Activated CD8-positive, alpha-beta T cell treated with anti-CD3 and anti-CD28 coated beads for 36 hours (primary cell): ENCODE measurements at regions not wholly inside any gene's neighbourhood (a gene's known extent, or its start where the extent isn't known, plus 50 kb on each side); places are given as distances from the start of the nearest gene placed in this dataset.

Experiments used
- ATAC-seq: fragments of 200-7000 bp; cut with Tn5 transposase; one replicate; pipeline ENCODE4 v1.10.0; 2021; ENCODE audit warnings: mild to moderate bottlenecking, moderate library complexity
- CTCF ChIA-PET: fragments of 350-600 bp; sonication (Branson Sonifier 250); formaldehyde crosslinking; loops from one replicate; lab custom pipeline; 2021; ENCODE audit warnings: antibody characterized with exemption; lab: Charles Lee
- POLR2A ChIA-PET: fragments of 350-600 bp; sonication (Branson Sonifier 250); formaldehyde crosslinking; loops from one replicate; lab custom pipeline; 2021; ENCODE audit warnings: antibody characterized with exemption; lab: Charles Lee
- DNase-seq: peaks from one replicate; pipeline ENCODE4 v3.0.0-alpha.2; 2020
- H3K27ac Mint-ChIP-seq: one replicate; pipeline ENCODE4 v1.8.0; 2021; ENCODE audit warnings: mild to moderate bottlenecking, mixed read lengths
- H3K27me3 Mint-ChIP-seq: one replicate; pipeline ENCODE4 v1.8.0; 2021; ENCODE audit warnings: mixed read lengths
- H3K36me3 Mint-ChIP-seq: one replicate; pipeline ENCODE4 v1.8.0; 2021; ENCODE audit warnings: low read depth, mixed read lengths
- H3K4me1 Mint-ChIP-seq: one replicate; pipeline ENCODE4 v1.8.0; 2021; ENCODE audit warnings: low read depth, mixed read lengths
- H3K4me3 Mint-ChIP-seq: one replicate; pipeline ENCODE4 v1.8.0; 2021; ENCODE audit warnings: mild to moderate bottlenecking, moderate library complexity, mixed read lengths
- H3K9me3 Mint-ChIP-seq: one replicate; pipeline ENCODE4 v1.8.0; 2021; ENCODE audit warnings: mixed read lengths
- CTCF ChIP-seq: fragments of 200-600 bp; IDR thresholded peaks from one replicate; pipeline ENCODE4 v1.8.0; 2022; ENCODE audit warnings: antibody characterized with exemption, mild to moderate bottlenecking
- intact Hi-C: fragments of 100-400 bp; cut with micrococcal nuclease; formaldehyde crosslinking; loops from one replicate; pipeline ENCODE4 v1.10.0; 2022

- Mint-ChIP-seq H3K27ac (no peak overlapping the region), H3K4me3 (no peak overlapping the region), H3K9me3 (no peaks in the 10 kb centered on the region), H3K36me3 (no peaks in the 10 kb centered on the region), H3K27me3 (peaks cover 12% of the 10 kb centered on the region), H3K4me1 (no peaks in the 10 kb centered on the region)
- TF ChIP-seq CTCF = no peak
- intact Hi-C loops = no loop called here
- ChIA-PET POLR2A (no interaction called here), CTCF (interaction anchor here (1.1 kb wide), 1 partner anchor 25 kb away, joined by 3 read pairs; no protein-coding TSS in a partner anchor)
- no peak for ATAC-seq
- DNase-seq = no peak
Observed at GRCh38 chr18:54035927-54036326, 188.5 kb downstream of the MBD2 start.

GRCh38 chr18:54033052-54033451 is 191.4 kb downstream of the MBD2 start:
- H3K27ac Mint-ChIP-seq = no peak overlapping the region
- H3K9me3 Mint-ChIP-seq = no peaks in the 10 kb centered on the region
- no peaks in the 10 kb centered on the region for H3K36me3 Mint-ChIP-seq
- H3K4me3 Mint-ChIP-seq = no peak overlapping the region
- intact Hi-C loops = no loop called here
- no peaks in the 10 kb centered on the region for H3K4me1 Mint-ChIP-seq
- TF ChIP-seq CTCF = no peak
- ATAC-seq (no peak), DNase-seq (no peak)
- peaks cover 6% of the 10 kb centered on the region for H3K27me3 Mint-ChIP-seq
- CTCF ChIA-PET = no interaction called here
- POLR2A ChIA-PET = no interaction called here

GRCh38 chr18:54032412-54032811 is 192.1 kb downstream of the MBD2 start:
- intact Hi-C loops = no loop called here
- ChIA-PET CTCF (no interaction called here), POLR2A (no interaction called here)
- H3K27ac Mint-ChIP-seq = no peak overlapping the region
- no peak overlapping the region for H3K4me3 Mint-ChIP-seq
- no peaks in the 10 kb centered on the region for H3K4me1 Mint-ChIP-seq
- H3K36me3 Mint-ChIP-seq = no peaks in the 10 kb centered on the region
- DNase-seq (no peak), ATAC-seq (no peak)
- TF ChIP-seq CTCF = no peak
- H3K27me3 Mint-ChIP-seq = peaks cover 6% of the 10 kb centered on the region
- H3K9me3 Mint-ChIP-seq = no peaks in the 10 kb centered on the region

- no peak for TF ChIP-seq CTCF
- intact Hi-C loops = no loop called here
- Mint-ChIP-seq H3K9me3 (no peaks in the 10 kb centered on the region), H3K27me3 (peaks cover 2% of the 10 kb centered on the region), H3K36me3 (no peaks in the 10 kb centered on the region), H3K4me3 (no peak overlapping the region), H3K27ac (no peak overlapping the region), H3K4me1 (no peaks in the 10 kb centered on the region)
- ATAC-seq = no peak
- ChIA-PET CTCF (no interaction called here), POLR2A (no interaction called here)
- DNase-seq = no peak
Observed at GRCh38 chr18:54031243-54031642, 193.2 kb downstream of the MBD2 start.

GRCh38 chr18:54030434-54030833 is 194.0 kb downstream of the MBD2 start:
- intact Hi-C loops = no loop called here
- no peak for TF ChIP-seq CTCF
- Mint-ChIP-seq H3K4me3 (no peak overlapping the region), H3K27me3 (peaks cover 5% of the 10 kb centered on the region), H3K36me3 (no peaks in the 10 kb centered on the region), H3K27ac (no peak overlapping the region), H3K9me3 (no peaks in the 10 kb centered on the region), H3K4me1 (no peaks in the 10 kb centered on the region)
- ChIA-PET CTCF (interaction anchor here (1.1 kb wide), 1 partner anchor 89 kb away, joined by 3 read pairs; no protein-coding TSS in a partner anchor), POLR2A (no interaction called here)
- DNase-seq = no peak
- ATAC-seq = no peak
